GM20000 (cell line): ENCODE measurements at regions not wholly inside any gene's neighbourhood (a gene's known extent, or its start where the extent isn't known, plus 50 kb on each side); places are given as distances from the start of the nearest gene placed in this dataset.

Experiments
- DNase-seq: peaks from one replicate; pipeline ENCODE4 v3.0.0; 2012; ENCODE audit warnings: low spot score
- TF ChIP-seq, protein P1 (sequence below): IDR thresholded peaks from 2 replicates; pipeline ENCODE4 v1.5.1; 2012; ENCODE audit warnings: mild to moderate bottlenecking, control low read depth; ENCODE audit errors: extremely low read depth, missing control alignments

DNA sequence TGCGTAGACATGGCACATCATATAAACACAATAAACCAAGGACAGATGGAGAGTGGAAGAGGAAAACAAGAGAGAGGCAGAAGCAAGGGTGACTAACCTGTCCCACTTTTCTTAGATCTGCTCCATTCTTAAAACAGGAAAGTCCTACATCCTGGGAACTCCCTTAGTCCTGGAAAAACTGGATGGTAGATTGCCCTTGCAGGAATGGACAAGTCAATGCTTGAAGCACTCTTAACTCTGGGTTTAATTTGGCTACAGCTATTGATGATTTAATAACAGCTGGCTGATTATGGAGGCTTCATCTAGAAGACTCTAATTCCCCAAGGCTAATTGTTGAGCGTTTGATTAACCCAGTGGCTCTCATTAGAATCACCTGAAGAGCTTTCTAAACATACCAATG is 258.8 kb downstream of the MIAT start:
- TF ChIP-seq, protein P1, sequence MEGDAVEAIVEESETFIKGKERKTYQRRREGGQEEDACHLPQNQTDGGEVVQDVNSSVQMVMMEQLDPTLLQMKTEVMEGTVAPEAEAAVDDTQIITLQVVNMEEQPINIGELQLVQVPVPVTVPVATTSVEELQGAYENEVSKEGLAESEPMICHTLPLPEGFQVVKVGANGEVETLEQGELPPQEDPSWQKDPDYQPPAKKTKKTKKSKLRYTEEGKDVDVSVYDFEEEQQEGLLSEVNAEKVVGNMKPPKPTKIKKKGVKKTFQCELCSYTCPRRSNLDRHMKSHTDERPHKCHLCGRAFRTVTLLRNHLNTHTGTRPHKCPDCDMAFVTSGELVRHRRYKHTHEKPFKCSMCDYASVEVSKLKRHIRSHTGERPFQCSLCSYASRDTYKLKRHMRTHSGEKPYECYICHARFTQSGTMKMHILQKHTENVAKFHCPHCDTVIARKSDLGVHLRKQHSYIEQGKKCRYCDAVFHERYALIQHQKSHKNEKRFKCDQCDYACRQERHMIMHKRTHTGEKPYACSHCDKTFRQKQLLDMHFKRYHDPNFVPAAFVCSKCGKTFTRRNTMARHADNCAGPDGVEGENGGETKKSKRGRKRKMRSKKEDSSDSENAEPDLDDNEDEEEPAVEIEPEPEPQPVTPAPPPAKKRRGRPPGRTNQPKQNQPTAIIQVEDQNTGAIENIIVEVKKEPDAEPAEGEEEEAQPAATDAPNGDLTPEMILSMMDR, result no peak
- no peak for DNase-seq

GRCh38 chr22:26918226-26918625 is 260.8 kb downstream of the MIAT start:
- TF ChIP-seq, protein P1, result no peak
- no peak for DNase-seq

DNA sequence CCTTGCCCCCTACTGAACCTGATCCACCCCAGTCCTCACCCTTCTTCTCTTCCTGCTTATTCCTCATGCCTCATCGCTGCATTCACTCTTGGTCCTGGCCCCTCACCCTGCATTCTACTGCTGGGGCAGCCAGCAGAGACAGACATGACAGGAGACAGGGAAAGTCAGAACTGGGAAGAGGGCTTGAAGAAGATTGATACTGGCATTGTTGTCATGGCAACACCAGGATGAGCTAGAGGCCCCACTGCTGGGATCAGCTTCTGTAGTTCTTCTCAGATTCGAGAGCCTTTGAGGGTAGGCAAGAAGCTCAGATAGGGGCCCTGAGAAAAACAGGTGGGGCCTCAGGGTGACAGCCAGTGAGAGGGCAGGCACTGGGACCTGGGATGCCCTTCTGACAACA is 264.3 kb downstream of the MIAT start:
- DNase-seq, result no peak
- TF ChIP-seq, protein P1, result no peak

GRCh38 chr22:26922806-26923205 is 265.4 kb downstream of the MIAT start:
- TF ChIP-seq, protein P1, result no peak
- no peak for DNase-seq

- no peak for DNase-seq
- TF ChIP-seq, protein P1, result no peak
Observed at GRCh38 chr22:26923531-26923930, 266.1 kb downstream of the MIAT start.

DNA sequence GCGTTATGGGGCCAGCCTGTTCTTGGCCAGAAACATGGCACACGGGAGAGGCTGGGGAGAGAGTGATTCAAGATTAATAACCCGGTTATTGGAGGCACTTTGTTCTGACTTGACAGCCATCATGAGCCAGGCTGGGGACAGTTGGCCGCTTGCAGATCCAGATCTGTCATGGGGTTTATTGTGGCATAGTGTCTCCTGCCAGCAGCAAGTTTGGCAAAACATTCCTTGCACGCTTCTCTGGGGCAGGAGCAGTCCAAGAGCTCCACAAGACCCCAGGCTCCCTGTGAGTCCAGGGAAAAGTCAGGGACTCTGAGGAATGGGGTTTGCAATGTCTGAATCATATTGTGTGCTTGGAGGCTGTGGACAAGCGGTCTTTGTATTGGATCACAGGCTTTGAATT is 270.4 kb downstream of the MIAT start:
- no peak for DNase-seq
- TF ChIP-seq, protein P1, result no peak

DNA sequence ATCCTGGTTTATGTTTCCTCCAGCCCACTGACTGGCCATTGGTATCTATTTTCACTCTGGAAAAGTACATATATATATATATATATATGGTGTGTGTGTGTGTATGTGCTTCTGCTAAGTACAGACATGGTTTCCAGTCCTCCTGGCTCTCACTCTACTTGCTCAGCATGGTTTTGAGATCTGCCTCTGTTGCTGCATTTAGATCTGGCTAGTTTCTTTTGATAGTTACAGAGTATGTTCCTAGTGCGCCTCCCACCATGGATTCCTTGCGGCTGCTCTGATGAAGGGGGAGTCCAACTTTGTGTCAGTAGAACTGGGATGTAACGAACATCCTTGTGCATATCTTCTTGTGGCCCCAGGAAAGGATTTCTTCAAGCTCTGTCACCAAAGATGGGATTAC is 274.1 kb downstream of the MIAT start:
- no peak for DNase-seq
- TF ChIP-seq, protein P1, result no peak
